ENCODE measurements at regions not wholly inside any gene's neighbourhood (a gene's known extent, or its start where the extent isn't known, plus 50 kb on each side); places are given as distances from the start of the nearest gene placed in this dataset.
"Not testable (repeated sequence)": the region's sequence is repeated elsewhere in the genome, so short reads cannot be mapped to it uniquely, and the experiment has no call there.

GRCh38 chr5:148880197-148880596, 53.8 kb downstream of the ADRB2 start:
- no peak for DNase-seq
- H3K36me3 ChIP-seq: no peaks in the 10 kb centered on the region
- H3K4me3 ChIP-seq: no peak overlapping the region
- H3K4me1 ChIP-seq: no peaks in the 10 kb centered on the region
- no peak overlapping the region for H3K27ac ChIP-seq
- intact Hi-C loops (cut with DNase I; ENCODE audit: low total_unique reads): no loop called here
- H3K9me3 ChIP-seq: no peaks in the 10 kb centered on the region
- no peaks in the 10 kb centered on the region for H3K27me3 ChIP-seq
- no peak for TF ChIP-seq CTCF (IDR thresholded peaks at IDR 0.05)
- TF ChIP-seq POLR2A (IDR thresholded peaks at IDR 0.05): no peak

- H3K4me3 ChIP-seq: no peak overlapping the region
- no peaks in the 10 kb centered on the region for H3K4me1 ChIP-seq
- no peak for TF ChIP-seq CTCF (IDR thresholded peaks at IDR 0.05)
- TF ChIP-seq POLR2A (IDR thresholded peaks at IDR 0.05): no peak
- no peak for DNase-seq
- no peaks in the 10 kb centered on the region for H3K27me3 ChIP-seq
- no peaks in the 10 kb centered on the region for H3K9me3 ChIP-seq
- intact Hi-C loops (cut with DNase I; ENCODE audit: low total_unique reads): no loop called here
- no peak overlapping the region for H3K27ac ChIP-seq
- H3K36me3 ChIP-seq: no peaks in the 10 kb centered on the region
These were observed 54.3 kb downstream of the ADRB2 start for GRCh38 chr5:148880696-148881095.

- Histone ChIP-seq H3K4me3 (no peak overlapping the region), H3K4me1 (no peaks in the 10 kb centered on the region), H3K9me3 (no peaks in the 10 kb centered on the region), H3K36me3 (no peaks in the 10 kb centered on the region), H3K27me3 (no peaks in the 10 kb centered on the region), H3K27ac (no peak overlapping the region)
- no peak for DNase-seq
- TF ChIP-seq POLR2A (IDR thresholded peaks at IDR 0.05) (no peak), CTCF (IDR thresholded peaks at IDR 0.05) (no peak)
- intact Hi-C loops (cut with DNase I; ENCODE audit: low total_unique reads): no loop called here
These were observed 55.9 kb downstream of the ADRB2 start for GRCh38 chr5:148882332-148882731.

- Histone ChIP-seq H3K27me3 (no peaks in the 10 kb centered on the region), H3K27ac (no peak overlapping the region), H3K9me3 (no peaks in the 10 kb centered on the region), H3K4me1 (no peaks in the 10 kb centered on the region), H3K36me3 (no peaks in the 10 kb centered on the region), H3K4me3 (no peak overlapping the region)
- intact Hi-C loops (cut with DNase I; ENCODE audit: low total_unique reads): no loop called here
- DNase-seq: no peak
- no peak for TF ChIP-seq POLR2A (IDR thresholded peaks at IDR 0.05)
- no peak for TF ChIP-seq CTCF (IDR thresholded peaks at IDR 0.05)
These were observed 58.1 kb downstream of the ADRB2 start for GRCh38 chr5:148884339-148885020.

- Histone ChIP-seq H3K9me3 (no peaks in the 10 kb centered on the region), H3K27ac (no peak overlapping the region), H3K4me3 (no peak overlapping the region), H3K4me1 (no peaks in the 10 kb centered on the region), H3K36me3 (no peaks in the 10 kb centered on the region), H3K27me3 (no peaks in the 10 kb centered on the region)
- DNase-seq: no peak
- TF ChIP-seq CTCF (IDR thresholded peaks at IDR 0.05): no peak
- TF ChIP-seq POLR2A (IDR thresholded peaks at IDR 0.05): no peak
- intact Hi-C loops (cut with DNase I; ENCODE audit: low total_unique reads): no loop called here
These were observed 60.9 kb downstream of the ADRB2 start for GRCh38 chr5:148887123-148887881.

GRCh38 chr5:148889936-148890335, 63.5 kb downstream of the ADRB2 start:
- H3K27ac ChIP-seq; H3K9me3 ChIP-seq; H3K4me3 ChIP-seq; DNase-seq; H3K4me1 ChIP-seq; intact Hi-C loops (cut with DNase I; ENCODE audit: low total_unique reads); H3K27me3 ChIP-seq; H3K36me3 ChIP-seq: not testable (repeated sequence)

GRCh38 chr5:148895441-148895840, 69.0 kb downstream of the ADRB2 start:
- H3K4me3 ChIP-seq; H3K27ac ChIP-seq; DNase-seq; H3K9me3 ChIP-seq; H3K4me1 ChIP-seq; H3K27me3 ChIP-seq; intact Hi-C loops (cut with DNase I; ENCODE audit: low total_unique reads); H3K36me3 ChIP-seq: not testable (repeated sequence)
